ENCODE measurements at regions not wholly inside any gene's neighbourhood (a gene's known extent, or its start where the extent isn't known, plus 50 kb on each side); places are given as distances from the start of the nearest gene placed in this dataset.

- H3K4me3 ChIP-seq = no peak overlapping the region
- H3K4me1 ChIP-seq (ENCODE audit: insufficient read depth) = no peaks in the 10 kb centered on the region
- intact Hi-C loops (cut with DNase I) = no loop called here
- no peaks in the 10 kb centered on the region for H3K9me3 ChIP-seq
- no peak overlapping the region for H3K27ac ChIP-seq
- no peak for DNase-seq
- no peaks in the 10 kb centered on the region for H3K27me3 ChIP-seq
- no peaks in the 10 kb centered on the region for H3K36me3 ChIP-seq
- WGBS, 3 donors = 35 to 38% (median 36%) methylated on average over 10 of the region's 10 CpGs
- no peak for TF ChIP-seq CTCF (IDR thresholded peaks at IDR 0.05)
- no peak for TF ChIP-seq POLR2A (IDR thresholded peaks at IDR 0.05)
- TF ChIP-seq EP300 (IDR thresholded peaks at IDR 0.05) = no peak
Observed at GRCh38 chr20:39270837-39271604, 308.9 kb downstream of the DHX35 start.

GRCh38 chr20:39269493-39270217 is 307.5 kb downstream of the DHX35 start:
- no peaks in the 10 kb centered on the region for H3K27me3 ChIP-seq
- DNase-seq = no peak
- no peaks in the 10 kb centered on the region for H3K4me1 ChIP-seq (ENCODE audit: insufficient read depth)
- 35 to 45% (median 40%) methylated on average over 1 of the region's 1 CpG for WGBS, 3 donors
- no peaks in the 10 kb centered on the region for H3K36me3 ChIP-seq
- intact Hi-C loops (cut with DNase I) = no loop called here
- no peak overlapping the region for H3K27ac ChIP-seq
- H3K9me3 ChIP-seq = no peaks in the 10 kb centered on the region
- TF ChIP-seq POLR2A (IDR thresholded peaks at IDR 0.05) (no peak), CTCF (IDR thresholded peaks at IDR 0.05) (no peak), EP300 (IDR thresholded peaks at IDR 0.05) (no peak)
- H3K4me3 ChIP-seq = no peak overlapping the region

GRCh38 chr20:39268981-39269461 is 306.9 kb downstream of the DHX35 start:
- Histone ChIP-seq H3K27ac (no peak overlapping the region), H3K36me3 (no peaks in the 10 kb centered on the region), H3K27me3 (no peaks in the 10 kb centered on the region), H3K4me3 (no peak overlapping the region), H3K4me1 (ENCODE audit: insufficient read depth) (no peaks in the 10 kb centered on the region), H3K9me3 (no peaks in the 10 kb centered on the region)
- WGBS, 3 donors = 37 to 55% (median 44%) methylated on average over 7 of the region's 7 CpGs
- intact Hi-C loops (cut with DNase I) = no loop called here
- no peak for TF ChIP-seq POLR2A (IDR thresholded peaks at IDR 0.05)
- peak in 1 of 3 donors; percentile 14 for TF ChIP-seq CTCF (IDR thresholded peaks at IDR 0.05)
- DNase-seq = peak in 4 of 5 donors; percentile 18 to 44 (median 19)

- WGBS, 3 donors = 44 to 58% (median 49%) methylated on average over 9 of the region's 9 CpGs
- Histone ChIP-seq H3K27ac (no peak overlapping the region), H3K36me3 (no peaks in the 10 kb centered on the region), H3K27me3 (no peaks in the 10 kb centered on the region), H3K4me1 (ENCODE audit: insufficient read depth) (no peaks in the 10 kb centered on the region), H3K9me3 (no peaks in the 10 kb centered on the region), H3K4me3 (no peak overlapping the region)
- DNase-seq = no peak
- TF ChIP-seq EP300 (IDR thresholded peaks at IDR 0.05) (no peak), POLR2A (IDR thresholded peaks at IDR 0.05) (no peak), CTCF (IDR thresholded peaks at IDR 0.05) (no peak)
- intact Hi-C loops (cut with DNase I) = no loop called here
Observed at GRCh38 chr20:39268491-39268951, 306.4 kb downstream of the DHX35 start.

Measured in ovary (tissue), 7 donors.